Mesothelial cell of epicardium (in vitro differentiated cells): ENCODE measurements at regions not wholly inside any gene's neighbourhood (a gene's known extent, or its start where the extent isn't known, plus 50 kb on each side); places are given as distances from the start of the nearest gene placed in this dataset.

Experiments used
- DNase-seq, 2 experiments: peaks; one replicate each; pipeline ENCODE4 v3.0.0; 2021; ENCODE audit warnings: low spot score in 2 of 2; ENCODE audit not compliant: unreplicated experiment in 2 of 2
- H3K27ac Mint-ChIP-seq: 2 replicates; pipeline ENCODE4 v1.8.0; 2021; ENCODE audit warnings: mixed read lengths
- H3K27me3 Mint-ChIP-seq: 2 replicates; pipeline ENCODE4 v1.8.0; 2021; ENCODE audit warnings: low read depth, mixed read lengths
- H3K36me3 Mint-ChIP-seq: 2 replicates; pipeline ENCODE4 v1.8.0; 2021; ENCODE audit warnings: mixed read lengths
- H3K4me1 Mint-ChIP-seq: 2 replicates; pipeline ENCODE4 v1.8.0; 2021; ENCODE audit warnings: mixed read lengths
- H3K4me3 Mint-ChIP-seq: 2 replicates; pipeline ENCODE4 v1.8.0; 2021; ENCODE audit warnings: mild to moderate bottlenecking, moderate library complexity, mixed read lengths
- H3K9me3 Mint-ChIP-seq: 2 replicates; pipeline ENCODE4 v1.8.0; 2021; ENCODE audit warnings: mixed read lengths
- TF ChIP-seq, protein P1 (sequence below): fragments of 200-600 bp; sonication (generic); IDR thresholded peaks from one replicate; pipeline ENCODE4 v1.5.0; 2021; ENCODE audit warnings: antibody characterized with exemption; ENCODE audit not compliant: unreplicated experiment

DNA sequence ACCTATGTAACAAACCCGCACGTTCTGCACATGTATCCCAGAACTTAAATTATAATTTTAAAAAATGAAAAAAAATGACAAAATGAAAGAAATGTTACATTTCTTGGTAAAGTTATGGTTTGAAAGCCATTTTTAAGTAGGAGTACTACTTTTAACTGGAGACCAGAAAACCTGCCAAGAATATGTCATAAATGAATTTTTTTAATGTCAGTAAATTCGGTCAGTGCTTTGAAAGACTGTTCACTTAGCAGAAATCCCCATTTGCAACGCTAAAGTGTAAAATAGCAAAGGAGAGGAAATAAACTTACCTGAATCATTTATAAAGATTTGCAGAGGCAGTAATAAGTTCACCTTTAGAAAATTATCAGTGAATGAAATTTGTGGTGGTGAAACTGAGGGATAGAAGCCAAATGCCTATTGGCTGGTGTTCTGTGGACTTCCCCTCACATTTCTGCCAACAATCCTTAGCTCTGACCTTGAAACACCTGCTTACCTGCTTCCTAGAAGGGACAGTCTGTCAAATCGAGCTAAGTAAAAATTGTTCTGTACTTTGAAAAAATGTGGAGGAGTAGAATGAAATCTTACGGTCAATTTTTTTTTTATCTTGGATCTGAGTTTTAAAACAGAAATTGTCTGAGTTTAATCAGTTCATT, 714.2 kb downstream of the SLC6A15 start:
- Mint-ChIP-seq H3K27me3 (no peaks in the 10 kb centered on the region), H3K4me3 (no peak overlapping the region), H3K4me1 (peaks cover 7% of the 10 kb centered on the region), H3K36me3 (peaks cover 12% of the 10 kb centered on the region), H3K27ac (peak overlapping the region; percentile 50), H3K9me3 (peaks cover 30% of the 10 kb centered on the region)
- TF ChIP-seq, protein P1, sequence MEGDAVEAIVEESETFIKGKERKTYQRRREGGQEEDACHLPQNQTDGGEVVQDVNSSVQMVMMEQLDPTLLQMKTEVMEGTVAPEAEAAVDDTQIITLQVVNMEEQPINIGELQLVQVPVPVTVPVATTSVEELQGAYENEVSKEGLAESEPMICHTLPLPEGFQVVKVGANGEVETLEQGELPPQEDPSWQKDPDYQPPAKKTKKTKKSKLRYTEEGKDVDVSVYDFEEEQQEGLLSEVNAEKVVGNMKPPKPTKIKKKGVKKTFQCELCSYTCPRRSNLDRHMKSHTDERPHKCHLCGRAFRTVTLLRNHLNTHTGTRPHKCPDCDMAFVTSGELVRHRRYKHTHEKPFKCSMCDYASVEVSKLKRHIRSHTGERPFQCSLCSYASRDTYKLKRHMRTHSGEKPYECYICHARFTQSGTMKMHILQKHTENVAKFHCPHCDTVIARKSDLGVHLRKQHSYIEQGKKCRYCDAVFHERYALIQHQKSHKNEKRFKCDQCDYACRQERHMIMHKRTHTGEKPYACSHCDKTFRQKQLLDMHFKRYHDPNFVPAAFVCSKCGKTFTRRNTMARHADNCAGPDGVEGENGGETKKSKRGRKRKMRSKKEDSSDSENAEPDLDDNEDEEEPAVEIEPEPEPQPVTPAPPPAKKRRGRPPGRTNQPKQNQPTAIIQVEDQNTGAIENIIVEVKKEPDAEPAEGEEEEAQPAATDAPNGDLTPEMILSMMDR: no peak
- DNase-seq: no peak

DNA sequence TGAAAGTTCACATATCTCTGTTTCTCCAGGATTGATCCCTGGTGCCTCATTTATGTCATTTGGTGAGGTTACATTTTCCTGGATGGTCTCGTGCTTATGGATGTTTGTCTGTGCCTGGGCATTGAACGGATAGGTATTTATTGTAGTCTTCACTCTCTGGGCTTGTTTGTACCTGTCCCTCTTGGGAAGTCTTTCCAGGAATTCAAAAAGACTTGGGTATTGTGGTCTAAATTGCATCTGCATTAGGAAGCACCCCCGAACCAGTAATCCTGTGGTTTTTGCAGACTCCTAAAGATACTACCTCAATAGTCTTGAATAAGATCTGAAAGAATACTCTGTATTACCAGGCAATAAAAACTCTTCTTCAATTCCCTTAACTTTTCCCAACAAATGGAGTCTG, 720.8 kb downstream of the SLC6A15 start:
- peaks cover 47% of the 10 kb centered on the region for H3K9me3 Mint-ChIP-seq
- H3K4me3 Mint-ChIP-seq: no peak overlapping the region
- no peak for DNase-seq
- no peaks in the 10 kb centered on the region for H3K4me1 Mint-ChIP-seq
- no peaks in the 10 kb centered on the region for H3K27me3 Mint-ChIP-seq
- H3K27ac Mint-ChIP-seq: no peak overlapping the region
- TF ChIP-seq, protein P1: no peak
- peaks cover 9% of the 10 kb centered on the region for H3K36me3 Mint-ChIP-seq

DNA sequence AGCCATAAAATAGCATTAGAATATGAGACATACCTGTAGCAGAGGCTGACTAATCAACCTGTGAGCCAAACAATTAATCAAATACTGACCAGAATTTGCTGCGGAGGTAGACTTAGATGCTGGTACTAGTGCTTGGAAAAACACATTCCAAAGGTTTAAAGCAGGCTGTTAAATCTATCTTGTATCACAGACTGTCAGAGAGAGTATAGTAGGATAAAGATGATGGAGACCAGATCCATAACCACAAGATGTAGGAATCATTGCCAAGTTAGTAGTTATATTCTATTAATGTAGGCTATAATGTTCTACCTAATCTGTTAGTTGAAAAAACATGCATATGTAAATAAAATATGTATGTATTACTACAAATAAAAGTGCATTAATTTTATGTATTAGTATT, 726.2 kb downstream of the SLC6A15 start:
- Mint-ChIP-seq H3K9me3 (peaks cover 12% of the 10 kb centered on the region), H3K4me1 (peaks cover 2% of the 10 kb centered on the region), H3K4me3 (no peak overlapping the region), H3K36me3 (peaks cover 2% of the 10 kb centered on the region), H3K27me3 (no peaks in the 10 kb centered on the region), H3K27ac (no peak overlapping the region)
- no peak for DNase-seq
- TF ChIP-seq, protein P1: no peak

DNA sequence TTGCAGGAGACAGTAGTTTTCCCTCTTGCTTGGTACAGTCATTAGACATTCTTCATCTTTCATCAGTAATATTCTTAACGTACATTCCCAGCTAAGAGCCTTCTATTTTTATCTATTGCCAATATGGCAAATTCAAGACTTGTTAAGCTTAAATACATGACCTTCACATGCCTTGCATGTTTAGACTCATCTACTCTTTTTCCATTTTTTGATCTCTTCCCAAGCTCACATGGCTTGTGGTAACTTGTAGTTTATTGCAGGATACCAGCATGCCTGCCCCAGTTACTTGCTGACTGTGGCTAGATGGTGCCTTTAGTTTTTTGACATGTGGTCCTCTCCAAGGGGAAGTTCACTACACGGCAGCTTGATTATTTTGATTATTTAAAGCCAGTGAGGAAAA, 729.0 kb downstream of the SLC6A15 start:
- Mint-ChIP-seq H3K27ac (no peak overlapping the region), H3K4me3 (no peak overlapping the region), H3K4me1 (peaks cover 2% of the 10 kb centered on the region), H3K27me3 (no peaks in the 10 kb centered on the region), H3K9me3 (no peaks in the 10 kb centered on the region), H3K36me3 (no peaks in the 10 kb centered on the region)
- TF ChIP-seq, protein P1: no peak
- no peak for DNase-seq

DNA sequence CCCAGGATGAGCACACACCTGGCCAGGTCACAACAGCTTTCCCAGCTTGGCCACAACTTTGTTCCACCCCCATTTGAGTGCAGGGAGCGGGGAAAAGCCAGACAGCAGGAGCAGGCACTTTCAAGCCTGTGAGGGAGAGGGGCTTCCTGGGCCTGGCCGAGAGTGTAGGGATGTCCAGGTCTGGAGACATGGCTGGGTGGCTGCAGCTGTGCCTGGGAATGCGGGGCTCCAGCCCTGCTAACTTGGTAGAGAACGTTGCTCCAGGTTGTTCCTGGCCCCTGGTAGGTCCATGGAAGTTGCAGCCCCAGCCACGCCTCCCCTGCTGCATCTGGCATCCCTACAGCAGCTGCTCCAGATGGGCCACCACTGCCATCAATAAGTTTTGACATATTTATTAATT, 738.5 kb downstream of the SLC6A15 start:
- no peaks in the 10 kb centered on the region for H3K4me1 Mint-ChIP-seq
- TF ChIP-seq, protein P1: no peak
- no peaks in the 10 kb centered on the region for H3K27me3 Mint-ChIP-seq
- no peak overlapping the region for H3K27ac Mint-ChIP-seq
- no peaks in the 10 kb centered on the region for H3K9me3 Mint-ChIP-seq
- no peak for DNase-seq
- H3K36me3 Mint-ChIP-seq: no peaks in the 10 kb centered on the region
- no peak overlapping the region for H3K4me3 Mint-ChIP-seq
